RWPE1 (cell line): ENCODE measurements at regions not wholly inside any gene's neighbourhood (a gene's known extent, or its start where the extent isn't known, plus 50 kb on each side); places are given as distances from the start of the nearest gene placed in this dataset.
"Not testable (repeated sequence)": the region's sequence is repeated elsewhere in the genome, so short reads cannot be mapped to it uniquely, and the experiment has no call there.

Experiments
- CTCF ChIA-PET: fragments of 350-600 bp; sonication (Branson Sonifier 250); formaldehyde crosslinking; extraction: SDS; loops from one replicate; lab custom pipeline; 2021; lab: Yijun Ruan, JAX
- POLR2A ChIA-PET: fragments of 400-600 bp; formaldehyde crosslinking; extraction: SDS; loops from one replicate; lab custom pipeline; 2020; ENCODE audit warnings: antibody characterized with exemption; ENCODE audit not compliant: low non-redundant PET; lab: Yijun Ruan, JAX
- DNase-seq: peaks from one replicate; pipeline ENCODE4 v3.0.0; 2012; ENCODE audit warnings: low spot score
- H3K27ac ChIP-seq: fragments of 450-650 bp; 2 replicates; pipeline ENCODE4 v1.5.1; 2017
- TF ChIP-seq, protein P1 (sequence below): fragments of 450-650 bp; conservative IDR thresholded peaks from 2 replicates; pipeline ENCODE4 v1.5.1; 2017; ENCODE audit warnings: low read depth, mild to moderate bottlenecking

DNA sequence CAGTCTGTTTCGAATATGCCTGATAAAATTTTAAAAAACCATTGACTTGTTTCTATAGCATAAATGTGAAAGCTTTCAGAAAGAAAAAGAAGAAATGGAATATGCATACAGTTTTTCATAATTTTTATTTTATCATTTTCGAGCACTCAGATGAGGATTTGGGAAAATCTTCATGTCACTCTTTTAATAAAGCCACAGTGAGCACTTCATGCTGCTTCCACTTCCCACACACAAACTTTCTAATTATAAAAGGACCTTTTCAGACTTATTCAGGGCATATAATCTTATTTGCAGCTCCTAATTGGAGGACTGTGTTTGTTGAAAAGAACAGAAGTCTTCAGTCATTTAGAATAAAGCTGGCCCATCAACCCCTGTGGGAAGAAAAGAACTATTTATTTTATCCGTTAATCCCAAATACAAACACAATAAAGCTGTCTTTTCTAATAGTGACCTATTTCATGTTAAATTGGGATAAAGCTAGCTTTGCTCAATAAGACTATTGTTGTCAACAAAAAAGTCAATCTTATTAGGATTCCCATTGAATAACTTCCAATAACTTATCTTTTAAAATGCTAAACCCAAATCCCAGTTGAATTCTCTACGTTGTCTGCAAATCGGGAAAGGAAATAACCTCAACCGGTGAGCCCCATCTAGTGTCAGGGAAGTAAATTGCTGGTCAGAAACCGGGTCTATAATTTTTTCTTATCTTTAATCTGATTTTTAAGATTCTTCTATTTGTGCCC, 211.5 kb downstream of the PDGFRA start:
- POLR2A ChIA-PET, result no interaction called here
- TF ChIP-seq, protein P1, sequence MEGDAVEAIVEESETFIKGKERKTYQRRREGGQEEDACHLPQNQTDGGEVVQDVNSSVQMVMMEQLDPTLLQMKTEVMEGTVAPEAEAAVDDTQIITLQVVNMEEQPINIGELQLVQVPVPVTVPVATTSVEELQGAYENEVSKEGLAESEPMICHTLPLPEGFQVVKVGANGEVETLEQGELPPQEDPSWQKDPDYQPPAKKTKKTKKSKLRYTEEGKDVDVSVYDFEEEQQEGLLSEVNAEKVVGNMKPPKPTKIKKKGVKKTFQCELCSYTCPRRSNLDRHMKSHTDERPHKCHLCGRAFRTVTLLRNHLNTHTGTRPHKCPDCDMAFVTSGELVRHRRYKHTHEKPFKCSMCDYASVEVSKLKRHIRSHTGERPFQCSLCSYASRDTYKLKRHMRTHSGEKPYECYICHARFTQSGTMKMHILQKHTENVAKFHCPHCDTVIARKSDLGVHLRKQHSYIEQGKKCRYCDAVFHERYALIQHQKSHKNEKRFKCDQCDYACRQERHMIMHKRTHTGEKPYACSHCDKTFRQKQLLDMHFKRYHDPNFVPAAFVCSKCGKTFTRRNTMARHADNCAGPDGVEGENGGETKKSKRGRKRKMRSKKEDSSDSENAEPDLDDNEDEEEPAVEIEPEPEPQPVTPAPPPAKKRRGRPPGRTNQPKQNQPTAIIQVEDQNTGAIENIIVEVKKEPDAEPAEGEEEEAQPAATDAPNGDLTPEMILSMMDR, result peak; percentile 54
- CTCF ChIA-PET, result interaction anchor here (0.7 kb wide), 2 partner anchors 56 to 119 kb away, joined by 3 read pairs; no protein-coding TSS in a partner anchor
- DNase-seq, result peak; percentile 52
- no peak overlapping the region for H3K27ac ChIP-seq

DNA sequence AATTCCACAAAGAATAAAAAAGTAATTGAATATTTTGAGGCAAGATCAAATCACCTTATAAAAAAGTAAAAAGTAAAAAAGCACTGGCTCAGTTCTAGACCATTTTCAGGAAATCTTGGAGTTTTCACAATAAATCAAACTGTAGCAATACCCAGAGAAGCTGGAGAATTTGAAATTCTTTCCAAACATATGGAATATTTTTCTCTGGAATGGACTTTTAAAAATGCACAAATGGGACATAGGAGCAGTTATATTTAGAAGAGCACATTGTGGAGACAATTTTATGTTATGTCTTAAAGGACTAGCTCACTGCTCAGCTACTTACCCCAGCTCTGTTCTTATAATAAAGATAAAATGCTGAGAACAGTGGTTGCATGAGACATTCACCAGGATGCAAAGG, 211.9 kb upstream of the KIT start:
- CTCF ChIA-PET, result interaction anchor here (0.6 to 1.0 kb wide), 2 partner anchors 122 to 1381 kb away, joined by 3 to 4 read pairs; no protein-coding TSS in a partner anchor
- POLR2A ChIA-PET, result no interaction called here
- no peak for DNase-seq
- no peak overlapping the region for H3K27ac ChIP-seq
- TF ChIP-seq, protein P1, result no peak

DNA sequence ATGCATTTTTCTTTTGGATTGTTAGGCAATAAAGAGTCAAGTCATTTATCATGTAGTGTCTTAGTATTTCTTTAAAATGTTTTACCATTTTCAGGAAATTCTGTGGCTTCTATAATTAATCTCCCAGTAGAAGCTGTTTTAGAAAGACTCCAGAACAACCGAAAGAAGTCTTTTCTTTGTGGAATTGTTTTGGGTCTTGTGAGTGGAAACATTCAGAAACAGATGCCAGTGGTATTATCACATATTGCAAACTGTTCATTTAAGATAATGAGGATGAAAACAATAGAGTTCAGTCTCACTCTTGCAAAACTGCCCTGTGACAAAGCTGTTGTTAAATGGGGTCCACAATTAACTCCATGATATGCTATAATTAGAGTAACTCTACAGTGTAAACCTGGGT, 211.2 kb upstream of the KIT start:
- CTCF ChIA-PET, result interaction anchor here (0.5 kb wide), 1 partner anchor 96 kb away, joined by 4 read pairs; no protein-coding TSS in a partner anchor

DNA sequence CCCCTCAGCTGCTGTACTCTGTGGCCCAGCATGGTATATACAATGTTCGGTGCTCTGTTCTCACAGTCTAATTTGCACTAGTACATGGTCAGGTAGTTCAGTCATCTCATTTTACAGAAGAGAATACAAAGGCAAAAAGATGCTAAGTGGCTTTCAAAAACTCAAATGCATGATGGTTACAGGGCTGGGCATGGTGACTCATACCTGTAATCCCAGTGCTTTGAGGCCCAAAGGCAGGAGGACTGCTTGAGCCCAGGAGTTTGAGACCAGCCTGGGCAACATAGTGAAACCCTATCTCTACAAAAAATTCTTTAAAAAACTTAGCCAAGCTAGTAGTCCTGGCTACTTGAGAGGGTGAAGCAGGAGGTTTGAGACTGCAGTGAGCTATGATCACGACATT, 210.5 kb upstream of the KIT start:
- no peak overlapping the region for H3K27ac ChIP-seq
- CTCF ChIA-PET, result interaction anchor here (0.5 kb wide), 1 partner anchor 97 kb away, joined by 4 read pairs; no protein-coding TSS in a partner anchor
- no peak for DNase-seq
- TF ChIP-seq, protein P1, result no peak
- POLR2A ChIA-PET, result no interaction called here

More for the DNA sequence above, 211.2 kb upstream of the KIT start:
- DNase-seq, result no peak
- POLR2A ChIA-PET, result no interaction called here
- TF ChIP-seq, protein P1, result no peak
- no peak overlapping the region for H3K27ac ChIP-seq

- no peak for DNase-seq
- H3K27ac ChIP-seq, result no peak overlapping the region
- TF ChIP-seq, protein P1, result no peak
- ChIA-PET CTCF (no interaction called here), POLR2A (no interaction called here)
Measured at GRCh38 chr4:54449999-54450398, 207.8 kb upstream of the KIT start.

DNA sequence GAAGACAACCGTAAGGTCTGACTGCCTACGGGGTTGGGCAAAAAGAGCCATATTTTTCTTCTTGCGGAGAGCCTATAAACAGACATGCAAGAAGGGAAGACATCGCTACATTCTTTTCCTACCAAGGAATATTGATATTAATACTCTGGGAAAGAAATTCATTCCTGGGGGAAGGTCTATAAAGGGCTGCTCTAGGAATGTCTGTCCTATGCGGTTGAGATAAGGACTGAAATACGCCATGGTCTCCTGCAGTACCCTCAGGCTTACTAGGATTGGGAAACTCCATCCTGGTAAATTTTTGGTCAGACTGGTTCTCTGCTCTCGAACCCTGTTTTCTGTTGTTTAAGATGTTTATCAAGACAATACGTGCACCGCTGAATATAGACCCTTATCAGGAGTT, 190.8 kb upstream of the KIT start:
- CTCF ChIA-PET, DNase-seq, H3K27ac ChIP-seq, POLR2A ChIA-PET: not testable (repeated sequence)

GRCh38 chr4:54473077-54473545, 184.6 kb upstream of the KIT start:
- no peak for DNase-seq
- TF ChIP-seq, protein P1, result no peak
- POLR2A ChIA-PET, result no interaction called here
- CTCF ChIA-PET, result no interaction called here
- H3K27ac ChIP-seq, result no peak overlapping the region
